ENCODE measurements at regions not wholly inside any gene's neighbourhood (a gene's known extent, or its start where the extent isn't known, plus 50 kb on each side); places are given as distances from the start of the nearest gene placed in this dataset.

DNA sequence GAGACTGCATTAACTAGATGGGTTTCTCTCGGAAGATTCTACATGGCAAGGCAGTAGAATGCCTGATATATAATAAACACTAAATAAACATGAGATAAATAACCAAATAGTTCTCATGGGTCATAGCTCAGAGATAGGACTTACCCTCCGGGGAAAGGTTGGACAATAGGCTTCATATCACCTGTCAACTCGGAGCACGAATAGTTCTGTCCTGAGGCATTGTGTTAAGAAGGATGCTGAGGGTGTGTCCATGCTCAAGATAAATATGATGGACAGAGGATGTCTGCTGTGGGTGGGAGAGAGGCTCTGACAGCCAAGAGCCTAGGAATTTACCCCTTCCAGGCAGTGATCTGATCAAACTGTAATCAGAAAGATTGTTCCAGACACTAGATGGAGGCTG is 474.0 kb downstream of the MIAT start:
- DNase-seq (ENCODE audit: low read depth in 4 of 4, low spot score in 2 of 4), result no peak

- DNase-seq (ENCODE audit: low read depth in 4 of 4, low spot score in 2 of 4), result no peak
Observed at GRCh38 chr22:27132400-27132799, 475.0 kb downstream of the MIAT start.

- no peak for DNase-seq (ENCODE audit: low read depth in 4 of 4, low spot score in 2 of 4)
Observed at GRCh38 chr22:27133019-27133431, 475.6 kb downstream of the MIAT start.

GRCh38 chr22:27133681-27134314 is 476.4 kb downstream of the MIAT start:
- DNase-seq (ENCODE audit: low read depth in 4 of 4, low spot score in 2 of 4), result no peak

- no peak for DNase-seq (ENCODE audit: low read depth in 4 of 4, low spot score in 2 of 4)
Observed at GRCh38 chr22:27134315-27134701, 476.9 kb downstream of the MIAT start.

DNA sequence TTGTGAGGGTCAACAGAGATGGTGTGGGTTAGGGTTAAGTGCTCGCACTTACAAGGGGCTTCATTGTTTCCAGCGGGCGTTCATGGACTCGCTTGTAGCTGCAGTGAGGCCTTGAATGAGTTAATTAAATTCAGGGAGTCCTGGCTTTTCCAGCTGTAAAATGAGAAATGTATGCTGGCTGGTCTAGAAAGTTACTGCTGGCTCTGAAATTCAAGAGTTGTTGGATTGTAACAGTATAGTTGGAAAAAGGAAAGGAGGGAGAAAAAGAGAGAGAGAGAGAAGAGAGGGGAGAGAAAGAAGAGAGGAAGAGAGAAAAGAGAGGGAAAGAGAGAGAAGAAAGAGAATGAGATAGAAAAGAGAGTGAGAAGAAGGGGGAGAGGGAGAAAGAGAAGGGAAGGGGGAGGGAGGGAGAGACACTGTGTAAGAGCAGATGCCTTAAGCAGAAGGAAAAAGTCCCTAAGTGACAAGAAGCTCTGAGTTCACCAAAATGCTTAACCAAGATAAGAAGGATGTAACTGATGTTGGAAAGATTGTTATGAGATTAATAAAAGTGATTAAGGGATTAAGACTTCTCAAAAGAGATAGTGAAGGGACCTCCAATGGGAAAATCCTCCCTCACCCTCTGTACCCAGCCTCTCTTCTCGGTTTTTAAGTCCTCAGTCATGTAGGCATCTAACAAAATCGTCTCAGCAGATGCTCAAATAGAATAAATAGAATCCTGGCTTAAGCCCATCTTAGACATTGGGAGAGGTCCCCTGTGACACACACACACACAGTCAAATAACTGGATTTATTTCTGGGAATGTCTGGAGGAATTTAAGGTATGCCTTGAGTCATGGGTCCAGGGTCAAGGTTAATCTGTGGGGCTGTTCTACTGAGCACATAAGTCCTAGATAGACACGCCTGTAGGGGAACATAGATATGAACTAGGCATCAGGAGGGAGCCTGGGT is 477.9 kb downstream of the MIAT start:
- DNase-seq (ENCODE audit: low read depth in 4 of 4, low spot score in 2 of 4), result no peak

GRCh38 chr22:27136596-27136995 is 479.2 kb downstream of the MIAT start:
- no peak for DNase-seq (ENCODE audit: low read depth in 4 of 4, low spot score in 2 of 4)

DNA sequence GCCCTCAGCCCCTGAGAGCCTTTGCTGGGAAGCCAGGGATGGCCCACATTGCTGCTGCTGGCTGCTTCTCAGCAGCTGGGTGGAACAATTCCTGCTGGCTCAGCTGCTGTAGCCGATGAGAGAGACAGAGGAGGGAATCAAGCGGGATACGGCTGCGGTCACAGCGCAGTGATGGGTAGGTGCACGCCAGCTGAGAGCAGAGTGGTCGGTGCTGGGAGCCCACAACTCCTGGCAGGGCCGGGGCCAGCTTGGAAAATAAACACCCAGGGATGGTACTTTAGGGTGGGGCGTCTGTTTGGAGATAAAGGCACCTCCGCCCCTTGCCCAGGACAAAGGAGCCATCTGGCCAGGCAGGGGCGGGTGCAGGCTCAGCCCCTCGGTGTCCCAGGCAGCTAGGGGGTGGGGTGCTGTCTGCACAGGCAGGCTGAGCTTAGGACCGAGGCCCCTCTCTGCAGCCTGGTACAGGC is 480.5 kb downstream of the MIAT start:
- DNase-seq (ENCODE audit: low read depth in 4 of 4, low spot score in 2 of 4), result no peak

DNA sequence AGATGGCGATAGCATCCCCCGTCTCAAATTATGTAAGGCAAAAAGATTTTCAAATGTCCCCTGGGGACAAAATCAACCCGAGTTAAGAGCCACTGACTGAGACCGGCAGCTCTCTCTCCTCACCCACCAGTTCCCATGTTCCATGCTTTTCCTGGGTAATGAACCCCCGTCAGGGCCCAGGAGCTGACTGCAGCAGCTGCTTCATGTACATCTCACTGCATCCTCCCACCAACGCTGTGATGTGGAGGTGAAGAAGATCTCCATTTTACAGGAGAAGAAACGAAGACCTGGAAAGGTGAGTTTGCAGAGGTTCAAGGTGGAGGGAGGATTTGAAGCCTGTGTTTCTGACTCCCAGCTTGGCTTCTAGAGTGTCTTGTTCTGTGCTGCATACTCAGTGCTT is 481.1 kb downstream of the MIAT start:
- no peak for DNase-seq (ENCODE audit: low read depth in 4 of 4, low spot score in 2 of 4)

DNA sequence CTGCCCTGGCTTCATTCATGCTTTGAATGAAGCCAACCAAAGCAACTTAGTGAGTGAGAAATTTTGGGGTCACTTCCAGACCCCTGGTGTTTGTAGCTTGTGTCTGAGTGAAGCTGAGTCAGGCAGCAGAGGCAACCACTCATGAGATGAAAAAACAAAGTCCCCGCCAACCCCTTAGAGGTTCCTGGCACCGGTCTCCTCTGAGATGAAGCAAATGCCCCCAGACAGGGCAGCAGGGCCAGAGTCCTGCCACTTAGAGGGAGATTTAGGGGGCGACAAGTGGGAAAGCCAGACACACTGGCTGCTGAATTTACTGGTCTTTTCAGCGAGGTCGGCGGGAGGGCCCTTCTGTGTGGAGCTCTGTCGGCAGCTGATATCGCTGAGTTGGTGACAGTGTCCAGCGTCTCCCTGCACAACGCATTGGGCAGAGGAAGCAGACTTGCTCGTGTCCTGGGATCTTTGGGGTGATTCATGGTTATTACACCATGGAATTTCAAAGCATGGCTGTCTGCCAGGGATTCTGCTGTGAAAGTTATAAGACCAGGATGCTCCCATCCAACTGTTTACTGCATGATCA is 482.6 kb downstream of the MIAT start:
- no peak for DNase-seq (ENCODE audit: low read depth in 4 of 4, low spot score in 2 of 4)

DNA sequence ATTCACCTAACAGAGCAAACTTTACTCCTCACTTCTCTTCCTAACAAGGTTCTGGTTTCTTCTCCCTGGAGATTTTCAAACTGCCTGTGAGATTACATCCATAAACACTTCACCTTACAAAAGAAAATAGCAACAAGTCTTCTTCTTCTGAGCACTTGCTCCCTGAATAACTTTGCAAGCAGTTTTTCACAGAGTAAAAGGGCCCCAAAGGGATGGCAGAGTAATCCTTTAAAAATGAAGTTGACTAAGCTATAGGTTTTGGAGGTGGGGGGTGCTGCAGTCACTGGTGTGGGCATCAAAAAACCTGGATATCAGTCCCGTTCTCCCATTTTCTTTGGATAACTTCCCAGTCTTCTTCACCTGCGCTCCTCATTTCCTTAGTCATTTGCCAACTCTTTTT is 484.9 kb downstream of the MIAT start:
- no peak for DNase-seq (ENCODE audit: low read depth in 4 of 4, low spot score in 2 of 4)

GRCh38 chr22:27144321-27144720 is 486.9 kb downstream of the MIAT start:
- no peak for DNase-seq (ENCODE audit: low read depth in 4 of 4, low spot score in 2 of 4)

GRCh38 chr22:27146866-27147633 is 489.7 kb downstream of the MIAT start:
- no peak for DNase-seq (ENCODE audit: low read depth in 4 of 4, low spot score in 2 of 4)

DNA sequence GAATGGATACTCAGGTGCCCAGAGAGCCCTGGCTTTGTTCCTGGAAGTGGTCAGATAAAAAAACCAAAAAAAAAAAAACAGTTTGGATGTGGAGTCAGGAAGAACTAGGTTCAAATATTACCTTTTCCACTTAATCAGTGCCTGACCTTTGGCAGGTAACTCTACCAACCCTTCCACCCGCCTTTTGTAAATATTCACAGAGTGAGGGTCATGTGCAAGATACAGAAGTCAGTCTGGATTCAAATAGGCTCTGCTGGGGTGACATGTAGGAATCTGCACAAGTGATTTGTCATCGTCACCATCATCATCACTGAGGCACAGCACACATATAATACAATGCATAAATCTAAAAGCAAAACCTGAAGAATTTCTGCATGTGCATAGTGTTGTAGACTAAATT is 490.7 kb downstream of the MIAT start:
- no peak for DNase-seq (ENCODE audit: low read depth in 4 of 4, low spot score in 2 of 4)

DNA sequence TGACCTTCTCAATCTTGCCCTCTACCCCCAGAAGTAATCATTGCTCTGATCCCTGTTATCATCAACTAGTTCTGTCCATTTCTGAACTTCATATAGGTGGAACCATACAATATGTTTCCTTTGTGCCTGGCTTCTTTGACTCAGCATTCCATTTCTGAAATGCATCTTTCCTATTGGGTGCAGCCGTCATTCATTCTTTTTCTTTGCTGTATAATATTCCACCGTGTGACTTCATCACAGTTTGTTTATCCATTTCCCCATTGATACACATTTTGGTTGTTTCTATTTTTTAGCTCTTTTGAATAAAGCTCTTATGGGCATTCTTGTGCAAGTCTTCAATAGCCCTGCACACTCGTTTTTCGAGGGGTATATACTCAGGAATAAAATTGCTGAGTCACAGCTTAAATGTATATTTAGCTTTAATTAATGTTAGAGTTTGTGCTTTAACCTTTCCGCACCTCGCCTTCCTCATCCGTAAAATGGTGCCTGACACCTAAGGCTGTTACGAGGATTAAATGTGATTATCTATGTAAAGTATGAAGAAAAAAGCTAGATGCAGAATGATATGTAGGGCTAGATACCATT is 491.6 kb downstream of the MIAT start:
- no peak for DNase-seq (ENCODE audit: low read depth in 4 of 4, low spot score in 2 of 4)

DNA sequence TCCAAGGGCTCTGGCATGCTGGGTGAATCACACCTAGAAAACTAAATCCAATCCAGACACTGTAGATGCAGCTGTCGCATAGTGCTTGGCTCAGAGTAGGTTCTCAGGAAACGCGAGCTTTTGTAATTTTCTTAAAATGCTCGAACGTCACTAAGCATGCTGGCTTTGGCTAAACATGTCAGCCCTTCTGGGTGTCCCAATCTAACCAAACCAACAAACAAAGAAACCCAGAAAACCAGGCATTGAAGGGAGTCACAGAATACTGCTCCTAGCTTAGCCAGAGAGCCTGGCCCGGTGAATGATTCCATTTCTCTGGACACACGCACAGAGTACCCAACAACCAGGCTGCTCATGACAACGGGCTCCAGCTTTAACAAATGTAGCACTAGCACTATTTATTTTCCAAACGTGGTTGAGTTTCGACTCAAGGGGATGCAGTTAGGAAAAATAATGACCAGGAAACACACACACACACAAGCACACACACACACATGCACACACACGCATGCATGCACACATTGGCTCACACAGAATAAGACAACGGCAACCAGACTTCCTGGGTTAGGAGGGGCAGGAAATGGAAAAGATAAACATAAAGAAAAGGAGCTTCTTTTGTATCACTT is 492.6 kb downstream of the MIAT start:
- no peak for DNase-seq (ENCODE audit: low read depth in 4 of 4, low spot score in 2 of 4)

DNA sequence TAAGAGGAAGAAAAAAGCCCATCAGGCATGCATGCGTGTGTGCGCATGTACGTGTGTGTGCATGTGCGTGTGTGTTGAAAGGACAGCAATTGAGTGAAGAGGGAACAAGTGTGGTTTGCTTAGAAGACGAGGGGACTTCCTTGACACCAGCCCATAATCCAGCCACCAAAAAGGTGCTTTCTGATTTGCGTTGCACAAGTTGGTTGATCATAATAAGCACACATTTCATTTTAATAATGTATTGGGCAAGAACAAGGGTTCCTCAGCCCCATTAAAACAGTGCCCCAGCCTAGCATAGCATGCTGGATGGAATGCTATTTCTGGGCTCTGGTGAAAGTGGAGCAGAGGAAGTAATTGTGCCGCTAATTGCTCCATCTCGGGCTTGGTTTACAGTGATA is 493.2 kb downstream of the MIAT start:
- no peak for DNase-seq (ENCODE audit: low read depth in 4 of 4, low spot score in 2 of 4)

DNA sequence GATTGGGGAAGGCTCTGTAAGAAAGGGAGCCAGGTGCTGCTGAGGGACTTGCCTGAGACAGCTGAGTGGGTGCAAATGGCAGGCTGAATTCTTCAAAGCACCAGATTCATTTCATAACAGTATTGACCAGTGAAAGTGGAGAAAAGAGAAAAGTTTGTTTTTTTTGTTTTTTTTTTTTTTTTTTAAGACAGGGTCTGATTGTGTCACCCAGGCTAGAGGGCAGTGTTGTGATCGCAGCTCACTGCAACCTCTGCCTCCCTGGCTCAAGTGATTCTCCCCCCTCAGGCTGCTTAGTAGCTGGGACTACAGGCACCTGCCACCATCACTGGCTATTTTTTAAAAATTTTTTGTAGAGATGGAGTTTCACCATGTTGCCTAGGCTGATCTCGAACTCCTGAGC is 494.0 kb downstream of the MIAT start:
- DNase-seq (ENCODE audit: low read depth in 4 of 4, low spot score in 2 of 4), result no peak

GRCh38 chr22:27152033-27152432 is 494.6 kb downstream of the MIAT start:
- DNase-seq (ENCODE audit: low read depth in 4 of 4, low spot score in 2 of 4), result no peak

GRCh38 chr22:27152883-27153282 is 495.5 kb downstream of the MIAT start:
- no peak for DNase-seq (ENCODE audit: low read depth in 4 of 4, low spot score in 2 of 4)

Measured in left renal cortex interstitium (tissue), 4 donors.